ENCODE measurements at regions not wholly inside any gene's neighbourhood (a gene's known extent, or its start where the extent isn't known, plus 50 kb on each side); places are given as distances from the start of the nearest gene placed in this dataset.
A peak's percentile ranks its signal among the peaks of the same experiment; 100 is the strongest.

GRCh38 chr9:79895232-79895631, 323.5 kb downstream of the TLE4 start:
- no peak for DNase-seq (ENCODE audit: low read depth in 2 of 3, low spot score in 2 of 3)

DNA sequence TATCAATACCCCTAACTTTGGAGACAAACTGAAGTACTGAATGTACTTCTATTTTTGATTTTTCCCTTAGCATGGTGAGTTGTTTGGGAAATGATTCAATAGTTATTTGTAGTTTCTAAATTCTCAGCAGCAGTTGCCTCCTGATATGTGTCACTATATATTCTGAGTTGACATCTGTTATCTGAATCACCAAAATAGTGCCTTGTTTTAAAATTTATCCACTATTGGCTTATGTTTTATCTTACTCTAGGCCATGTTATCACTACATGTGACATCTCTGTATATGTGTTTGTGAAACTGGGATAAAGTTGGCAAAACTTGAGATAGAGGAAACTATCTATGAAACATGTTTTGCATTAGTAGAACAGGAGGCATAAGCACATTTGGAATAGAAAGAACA, 317.6 kb downstream of the TLE4 start:
- DNase-seq (ENCODE audit: low read depth in 2 of 3, low spot score in 2 of 3), result no peak

DNA sequence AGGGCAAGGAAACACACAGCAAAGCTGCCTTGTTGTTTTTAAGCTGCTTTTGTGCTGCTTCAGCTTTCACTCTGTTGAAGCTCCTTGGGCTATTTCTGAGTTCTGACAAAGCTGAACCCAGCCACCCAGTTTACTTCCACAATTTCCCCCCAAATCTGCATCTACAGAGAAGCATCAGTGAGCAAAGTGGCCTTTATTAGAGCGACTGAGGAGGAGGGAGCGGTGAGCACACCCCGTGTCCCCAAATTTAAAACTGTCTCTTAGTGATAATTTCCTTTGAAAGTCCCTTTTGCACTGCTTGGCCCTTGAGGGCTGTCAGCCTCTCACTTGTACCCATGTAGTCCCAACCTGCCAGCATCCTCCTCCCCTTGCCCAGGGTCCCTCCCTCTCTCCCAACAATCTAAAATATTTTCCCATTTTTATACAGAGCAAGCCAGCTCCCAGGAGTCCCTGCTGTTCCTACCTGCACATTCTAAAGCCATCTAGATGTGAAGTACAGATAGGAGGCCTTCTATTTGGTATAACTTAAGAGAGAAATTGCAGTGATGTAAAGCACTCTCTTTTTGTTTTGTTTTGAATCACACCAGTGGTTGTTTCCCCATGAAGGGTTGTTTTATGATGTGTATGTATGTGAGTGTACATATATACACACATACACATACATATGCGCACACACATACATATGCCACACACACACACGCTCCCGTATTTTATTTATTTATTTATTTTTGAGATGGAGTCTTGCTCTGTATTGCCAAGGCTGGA, 313.5 kb downstream of the TLE4 start:
- DNase-seq (ENCODE audit: low read depth in 2 of 3, low spot score in 2 of 3), result no peak

GRCh38 chr9:79884546-79884945, 312.8 kb downstream of the TLE4 start:
- peak in 1 of 3 donors; percentile 29 for DNase-seq (ENCODE audit: low read depth in 2 of 3, low spot score in 2 of 3)

DNA sequence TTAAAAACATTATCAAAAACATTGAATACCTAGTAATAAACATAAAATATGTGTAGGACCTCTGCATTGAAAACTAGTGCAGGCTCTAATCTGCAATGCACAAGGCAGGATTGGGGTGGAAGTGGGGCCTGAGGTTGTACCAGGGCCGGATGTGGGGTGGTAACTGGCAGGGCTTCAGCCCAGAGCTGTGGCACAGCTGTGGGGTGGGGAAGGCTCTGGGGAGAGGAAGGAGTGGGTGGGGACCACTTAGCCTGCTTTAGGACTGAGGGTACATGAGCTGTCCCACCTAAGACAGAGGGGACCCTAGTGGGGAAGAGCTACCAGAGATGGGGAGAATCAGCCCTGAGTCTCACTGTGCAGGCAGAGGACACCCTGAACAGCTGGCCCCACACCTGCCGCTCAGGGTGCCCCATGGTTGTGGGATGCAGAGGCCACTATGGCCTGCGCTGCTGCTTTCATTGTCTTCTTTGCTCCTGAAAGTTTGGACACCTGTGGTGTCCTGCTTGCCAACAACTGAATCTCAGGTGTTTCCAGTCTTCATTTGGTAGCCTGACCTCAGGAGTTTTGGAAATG, 311.4 kb downstream of the TLE4 start:
- peak in 2 of 3 donors; percentile 78 to 93 for DNase-seq (ENCODE audit: low read depth in 2 of 3, low spot score in 2 of 3)

DNA sequence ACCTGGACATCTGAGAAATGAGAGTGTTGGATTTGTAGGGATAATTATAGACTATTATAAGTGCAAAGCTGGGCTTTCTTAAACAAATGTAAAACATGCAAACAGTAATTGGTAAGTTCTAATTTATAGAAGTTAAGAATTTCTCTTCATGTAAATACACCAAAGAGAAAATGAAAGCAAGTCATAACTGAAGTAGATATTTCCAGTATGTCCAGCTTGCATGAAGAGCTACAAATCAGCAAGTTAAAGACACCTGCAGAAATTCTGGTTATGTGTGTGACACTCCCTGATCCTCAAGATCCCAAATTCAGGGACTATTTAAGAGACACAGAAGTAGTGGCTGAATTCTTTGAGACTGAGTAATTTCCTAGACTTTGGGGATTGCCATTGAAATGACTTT, 308.9 kb downstream of the TLE4 start:
- peak in 1 of 3 donors; percentile 36 for DNase-seq (ENCODE audit: low read depth in 2 of 3, low spot score in 2 of 3)

- DNase-seq (ENCODE audit: low read depth in 2 of 3, low spot score in 2 of 3), result peak in 2 of 3 donors; percentile 49 to 68
These were observed 306.3 kb downstream of the TLE4 start for GRCh38 chr9:79877943-79878602.

GRCh38 chr9:79868567-79869189, 296.9 kb downstream of the TLE4 start:
- DNase-seq (ENCODE audit: low read depth in 2 of 3, low spot score in 2 of 3), result peak in 1 of 3 donors; percentile 26

GRCh38 chr9:79862921-79863890, 291.4 kb downstream of the TLE4 start:
- no peak for DNase-seq (ENCODE audit: low read depth in 2 of 3, low spot score in 2 of 3)

- DNase-seq (ENCODE audit: low read depth in 2 of 3, low spot score in 2 of 3), result peak in 1 of 3 donors; percentile 49
These were observed 286.7 kb downstream of the TLE4 start for GRCh38 chr9:79858508-79858907.

- DNase-seq (ENCODE audit: low read depth in 2 of 3, low spot score in 2 of 3), result no peak
These were observed 285.4 kb downstream of the TLE4 start for GRCh38 chr9:79857188-79857587.

DNA sequence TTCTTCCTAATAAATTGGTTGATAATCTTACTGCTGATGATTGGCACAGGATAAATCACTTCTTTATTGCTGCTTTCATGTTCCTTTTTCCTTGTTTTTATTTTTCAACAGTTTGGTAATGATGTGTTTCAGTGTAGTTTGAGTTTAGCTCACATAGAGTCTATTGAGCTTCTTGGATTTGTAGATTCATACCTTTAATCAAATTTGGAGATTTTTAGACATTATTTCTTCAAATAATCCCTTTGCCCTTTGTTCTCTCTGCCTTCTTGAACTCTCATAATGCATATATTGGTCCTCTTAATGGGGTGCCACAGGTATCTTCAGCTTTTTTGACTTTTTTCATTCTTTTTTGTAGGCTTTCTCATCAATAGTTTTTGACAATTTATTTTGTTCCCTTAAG, 275.3 kb downstream of the TLE4 start:
- no peak for DNase-seq (ENCODE audit: low read depth in 2 of 3, low spot score in 2 of 3)

GRCh38 chr9:79829566-79830302, 258.0 kb downstream of the TLE4 start:
- no peak for DNase-seq (ENCODE audit: low read depth in 2 of 3, low spot score in 2 of 3)

DNA sequence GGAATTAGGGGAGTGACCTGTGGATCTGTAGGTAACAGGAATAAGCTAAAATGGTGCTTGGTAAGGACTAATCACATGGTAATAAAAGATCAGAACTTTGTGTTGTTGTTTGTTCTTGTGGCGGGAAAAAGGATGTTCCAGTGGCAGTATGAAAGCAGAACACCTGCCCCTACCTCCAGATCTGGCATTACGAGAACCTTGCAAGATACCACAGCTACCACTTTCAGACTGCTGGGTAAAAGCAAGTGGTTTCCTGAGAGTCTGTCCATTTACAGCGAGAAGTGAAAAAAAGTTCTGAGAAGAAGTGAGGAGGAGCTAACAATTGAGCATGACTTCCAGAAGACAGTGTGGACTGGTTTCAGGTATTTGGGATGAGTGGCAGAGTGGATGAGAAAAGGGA, 252.5 kb downstream of the TLE4 start:
- no peak for DNase-seq (ENCODE audit: low read depth in 2 of 3, low spot score in 2 of 3)

- no peak for DNase-seq (ENCODE audit: low read depth in 2 of 3, low spot score in 2 of 3)
These were observed 245.8 kb downstream of the TLE4 start for GRCh38 chr9:79817438-79818004.

GRCh38 chr9:79813258-79813638, 241.5 kb downstream of the TLE4 start:
- DNase-seq (ENCODE audit: low read depth in 2 of 3, low spot score in 2 of 3), result no peak

DNA sequence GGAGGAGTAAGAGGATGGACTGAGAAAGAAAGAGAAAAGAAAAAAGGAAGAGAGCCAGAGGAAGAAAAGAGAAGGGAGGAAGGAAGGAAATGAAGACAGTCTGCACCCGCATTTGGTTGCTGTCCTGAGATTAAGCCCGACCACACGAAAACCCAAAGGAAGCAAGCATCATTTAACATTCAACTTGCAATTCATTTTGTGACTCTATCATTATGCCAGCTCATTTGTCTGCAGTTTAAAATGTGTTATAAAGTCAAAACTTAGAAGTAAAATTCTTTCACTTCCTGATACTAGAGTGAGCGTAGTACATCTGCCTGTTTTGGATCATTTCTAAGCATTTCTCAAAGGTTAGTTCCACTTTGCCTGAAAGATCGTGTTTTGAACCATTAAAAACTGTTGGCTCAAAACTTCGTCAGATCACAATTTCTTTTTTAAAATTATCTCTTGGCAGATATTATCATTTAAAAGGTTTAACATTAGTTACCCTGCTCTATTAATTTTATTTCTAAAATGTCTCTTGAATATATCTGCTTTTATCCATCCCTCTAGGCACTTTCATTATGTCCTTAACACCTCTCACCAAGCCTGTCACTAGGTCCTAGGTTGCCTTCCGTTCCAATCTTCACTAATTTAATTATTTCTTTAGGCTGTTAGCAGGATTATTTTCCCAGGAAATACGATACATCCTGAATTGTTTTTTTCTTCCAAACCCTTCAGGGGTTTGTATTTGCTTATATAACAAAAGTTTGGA, 240.9 kb downstream of the TLE4 start:
- peak in 2 of 3 donors; percentile 29 to 63 for DNase-seq (ENCODE audit: low read depth in 2 of 3, low spot score in 2 of 3)

GRCh38 chr9:79812099-79812498, 240.3 kb downstream of the TLE4 start:
- DNase-seq (ENCODE audit: low read depth in 2 of 3, low spot score in 2 of 3), result no peak

GRCh38 chr9:79809931-79810330, 238.2 kb downstream of the TLE4 start:
- DNase-seq (ENCODE audit: low read depth in 2 of 3, low spot score in 2 of 3), result peak in 1 of 3 donors; percentile 28
